GM12865 (cell line): ENCODE measurements at regions not wholly inside any gene's neighbourhood (a gene's known extent, or its start where the extent isn't known, plus 50 kb on each side); places are given as distances from the start of the nearest gene placed in this dataset.

ENCODE experiments used
- DNase-seq: peaks from one replicate; pipeline ENCODE4 v3.0.0; 2010; ENCODE audit warnings: low read depth
- H3K4me3 ChIP-seq: 2 replicates; pipeline ENCODE4 v1.5.1; 2011; ENCODE audit warnings: mild to moderate bottlenecking, low read depth, low read length, control low read depth
- TF ChIP-seq, protein P1 (sequence below): IDR thresholded peaks from 2 replicates; pipeline ENCODE4 v1.5.1; 2011; ENCODE audit warnings: low read length, control low read depth, low read depth, inconsistent platforms; ENCODE audit not compliant: insufficient read depth; ENCODE audit errors: missing control alignments

DNA sequence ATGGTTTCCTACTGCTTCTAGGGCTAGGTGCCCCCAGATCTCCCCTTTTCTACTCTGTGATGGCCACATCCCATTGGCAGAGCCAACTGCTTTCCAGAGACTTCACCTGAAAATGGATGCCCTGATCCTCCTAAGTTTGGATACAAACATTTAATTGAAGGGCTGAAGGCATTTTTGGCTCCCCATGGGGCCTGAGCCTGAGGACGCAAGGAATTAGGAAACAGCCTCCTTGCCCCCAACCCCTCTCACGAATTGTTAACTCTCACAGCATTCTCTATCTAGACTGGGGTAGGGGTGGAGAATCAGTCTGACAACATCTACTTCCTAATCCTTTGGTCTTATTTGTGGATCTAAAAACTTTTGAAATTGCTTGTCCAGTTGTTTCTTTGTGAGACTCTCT is 108.5 kb upstream of the KCNK2 start:
- DNase-seq: no peak

DNA sequence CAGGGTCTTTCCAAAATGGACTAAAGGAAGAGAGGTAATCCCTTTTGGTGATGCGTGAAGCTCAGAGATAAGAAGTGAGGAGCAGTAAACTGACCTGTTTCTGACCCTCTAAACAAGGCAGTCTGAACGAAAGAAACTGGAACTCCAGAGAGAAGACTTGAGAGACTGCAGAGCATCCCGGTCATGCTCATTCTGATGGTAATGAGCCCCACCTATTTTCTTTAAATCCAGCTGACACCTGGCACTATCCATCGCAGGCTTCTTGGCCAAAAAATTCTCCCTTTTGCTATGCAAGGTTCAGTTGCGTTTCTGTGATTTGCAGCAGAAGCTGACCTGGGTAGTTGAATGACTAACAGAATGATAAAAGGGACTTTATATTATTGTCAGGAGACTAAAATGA is 105.9 kb upstream of the KCNK2 start:
- no peak for DNase-seq
- TF ChIP-seq, protein P1, sequence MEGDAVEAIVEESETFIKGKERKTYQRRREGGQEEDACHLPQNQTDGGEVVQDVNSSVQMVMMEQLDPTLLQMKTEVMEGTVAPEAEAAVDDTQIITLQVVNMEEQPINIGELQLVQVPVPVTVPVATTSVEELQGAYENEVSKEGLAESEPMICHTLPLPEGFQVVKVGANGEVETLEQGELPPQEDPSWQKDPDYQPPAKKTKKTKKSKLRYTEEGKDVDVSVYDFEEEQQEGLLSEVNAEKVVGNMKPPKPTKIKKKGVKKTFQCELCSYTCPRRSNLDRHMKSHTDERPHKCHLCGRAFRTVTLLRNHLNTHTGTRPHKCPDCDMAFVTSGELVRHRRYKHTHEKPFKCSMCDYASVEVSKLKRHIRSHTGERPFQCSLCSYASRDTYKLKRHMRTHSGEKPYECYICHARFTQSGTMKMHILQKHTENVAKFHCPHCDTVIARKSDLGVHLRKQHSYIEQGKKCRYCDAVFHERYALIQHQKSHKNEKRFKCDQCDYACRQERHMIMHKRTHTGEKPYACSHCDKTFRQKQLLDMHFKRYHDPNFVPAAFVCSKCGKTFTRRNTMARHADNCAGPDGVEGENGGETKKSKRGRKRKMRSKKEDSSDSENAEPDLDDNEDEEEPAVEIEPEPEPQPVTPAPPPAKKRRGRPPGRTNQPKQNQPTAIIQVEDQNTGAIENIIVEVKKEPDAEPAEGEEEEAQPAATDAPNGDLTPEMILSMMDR: no peak
- no peak overlapping the region for H3K4me3 ChIP-seq

More for the DNA sequence above, 108.5 kb upstream of the KCNK2 start:
- TF ChIP-seq, protein P1: no peak
- no peak overlapping the region for H3K4me3 ChIP-seq

DNA sequence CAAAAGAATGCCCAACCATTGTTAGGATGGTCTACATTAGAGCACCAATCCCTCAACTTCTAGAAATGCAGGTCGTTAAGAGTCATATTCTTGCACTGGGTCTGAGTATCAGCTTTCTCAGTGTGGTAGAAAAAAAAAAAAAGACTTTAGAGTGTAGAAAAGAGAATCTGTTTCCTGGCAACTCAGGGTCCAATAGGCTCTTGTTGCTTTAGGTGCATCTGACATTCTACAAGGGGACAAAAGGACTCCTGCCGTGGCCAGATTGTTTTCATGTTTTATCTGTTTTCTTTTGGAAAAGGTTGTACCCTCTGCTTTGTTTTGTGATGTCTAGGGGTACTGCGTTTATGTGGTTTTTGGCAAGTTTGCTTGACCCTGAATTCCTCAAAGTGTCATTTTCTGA is 105.4 kb upstream of the KCNK2 start:
- DNase-seq: no peak
- no peak overlapping the region for H3K4me3 ChIP-seq
- TF ChIP-seq, protein P1: no peak

DNA sequence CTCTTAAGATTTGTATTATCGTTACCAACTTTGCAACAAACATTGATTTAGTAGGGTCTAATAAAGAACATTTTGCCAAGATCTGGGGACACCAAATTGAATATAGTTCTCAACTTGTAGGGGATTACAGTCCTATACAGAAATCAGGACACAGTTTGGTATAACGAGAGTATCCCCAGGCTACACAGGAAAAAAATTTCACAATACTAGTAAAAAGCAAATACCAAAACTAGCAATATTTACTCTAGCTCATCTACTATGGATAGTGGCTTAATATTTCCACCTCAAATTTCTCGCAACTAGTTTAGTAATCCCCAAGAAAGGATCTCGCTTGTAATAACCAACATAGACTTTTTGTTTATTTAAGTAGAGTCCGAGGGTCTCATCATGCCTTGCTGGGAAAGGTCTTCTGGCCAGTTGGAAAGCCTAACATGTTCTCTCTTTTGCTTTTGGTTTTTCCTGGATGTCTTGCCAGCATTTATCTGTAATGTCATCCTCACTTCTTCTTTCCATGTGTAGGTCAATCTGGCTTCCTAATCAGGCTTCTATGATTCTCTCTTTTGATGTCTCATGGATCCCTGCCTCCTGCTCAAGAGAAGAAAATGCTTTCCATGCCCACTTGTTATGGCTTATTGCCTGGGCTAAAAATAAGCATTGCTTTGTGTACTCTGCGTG is 104.7 kb upstream of the KCNK2 start:
- DNase-seq: no peak
- TF ChIP-seq, protein P1: no peak
- H3K4me3 ChIP-seq: no peak overlapping the region

DNA sequence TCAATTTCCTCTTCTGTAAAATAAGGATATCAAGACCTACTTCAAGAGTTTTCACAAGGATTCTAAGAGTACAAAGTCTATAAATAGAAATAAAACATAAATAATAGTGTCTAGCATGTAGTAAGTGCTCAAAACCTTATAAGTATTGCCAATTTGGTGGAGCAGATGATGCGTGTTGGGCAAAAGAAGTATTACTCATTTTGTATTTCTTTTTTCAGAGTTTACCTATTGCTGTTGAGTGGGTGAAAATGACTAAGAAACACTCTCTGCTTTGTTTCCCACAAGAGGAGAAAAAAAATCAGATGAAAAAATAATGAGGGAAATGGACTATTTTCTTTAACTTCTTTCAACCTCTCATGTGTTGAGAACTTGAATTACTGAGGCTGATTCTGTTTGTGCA is 103.3 kb upstream of the KCNK2 start:
- TF ChIP-seq, protein P1: no peak
- DNase-seq: no peak
- H3K4me3 ChIP-seq: no peak overlapping the region

DNA sequence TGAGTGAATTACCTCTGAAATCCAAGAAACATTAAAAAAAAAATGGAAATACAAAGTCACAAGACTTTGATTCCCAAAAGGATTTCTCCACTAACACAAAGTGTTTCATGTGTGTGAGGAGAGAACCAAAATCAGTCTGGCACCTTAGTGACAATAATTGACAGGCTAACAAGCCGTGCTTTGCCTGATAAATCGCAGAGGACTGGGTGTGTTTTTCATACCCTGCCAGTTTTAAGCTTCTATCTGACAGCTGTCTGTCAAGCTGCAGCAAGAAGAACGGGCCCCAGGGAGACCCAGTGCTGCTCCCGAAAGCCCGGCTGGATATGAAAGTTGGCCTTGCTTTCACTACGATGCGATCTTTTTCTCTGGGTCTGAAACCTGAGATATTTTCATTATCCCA is 101.6 kb upstream of the KCNK2 start:
- no peak for DNase-seq
- TF ChIP-seq, protein P1: no peak
- no peak overlapping the region for H3K4me3 ChIP-seq
